DND-41 (cell line): ENCODE measurements at regions not wholly inside any gene's neighbourhood (a gene's known extent, or its start where the extent isn't known, plus 50 kb on each side); places are given as distances from the start of the nearest gene placed in this dataset.

Source experiments
- CTCF ChIP-seq: IDR thresholded peaks from 2 replicates; pipeline ENCODE4 v1.5.1; 2012; ENCODE audit warnings: borderline replicate concordance, low read length, moderate library complexity, mild to moderate bottlenecking; ENCODE audit not compliant: poor library complexity, severe bottlenecking; ENCODE audit errors: extremely low read depth
- EZH2 ChIP-seq: IDR thresholded peaks from 3 replicates; pipeline ENCODE4 v1.6.1; 2012; ENCODE audit warnings: borderline replicate concordance, low read depth, mild to moderate bottlenecking, moderate library complexity, low read length, inconsistent platforms; ENCODE audit not compliant: severe bottlenecking

GRCh38 chr3:192063570-192063969 lies 602.6 kb downstream of the PYDC2 start:
- TF ChIP-seq CTCF (no peak), EZH2 (no peak)
